HEK293 (cell line): ENCODE measurements at regions not wholly inside any gene's neighbourhood (a gene's known extent, or its start where the extent isn't known, plus 50 kb on each side); places are given as distances from the start of the nearest gene placed in this dataset.

Experiments used
- CTCF ChIA-PET: fragments of 350-600 bp; formaldehyde crosslinking; extraction: SDS; loops from one replicate; lab custom pipeline; 2021; ENCODE audit warnings: antibody characterized with exemption; lab: Yijun Ruan, JAX
- POLR2A ChIA-PET: fragments of 300-600 bp; formaldehyde crosslinking; extraction: SDS; loops from one replicate; lab custom pipeline; 2020; ENCODE audit warnings: antibody characterized with exemption, inconsistent platforms; lab: Yijun Ruan, JAX
- H3K27ac ChIP-seq: fragments of 200-500 bp; sonication (Bioruptor generic); 2 replicates; pipeline ENCODE4 v1.5.1; 2014; ENCODE audit warnings: low read depth, low read length, control low read depth, inconsistent platforms; ENCODE audit errors: extremely low read depth
- H3K36me3 ChIP-seq, 2 experiments: fragments of 200-500 bp in 1 of 2; sonication (Bioruptor generic) in 1 of 2; 1 replicate in 1 of 2; 2 replicates in 1 of 2; pipeline ENCODE4 v1.5.1; 2014 to 2017; ENCODE audit warnings: inconsistent platforms in 2 of 2, low read length in 2 of 2; ENCODE audit not compliant: control insufficient read depth in 2 of 2, insufficient read depth in 1 of 2
- H3K4me1 ChIP-seq: fragments of 200-500 bp; sonication (Bioruptor generic); 2 replicates; pipeline ENCODE4 v1.5.1; 2014; ENCODE audit warnings: mild to moderate bottlenecking, low read length, inconsistent platforms; ENCODE audit not compliant: control insufficient read depth, insufficient read depth
- H3K4me3 ChIP-seq: 2 replicates; pipeline ENCODE4 v1.5.1; 2011; ENCODE audit warnings: low read depth, mild to moderate bottlenecking, control low read depth, low read length, moderate library complexity
- H3K9me3 ChIP-seq: fragments of 200-500 bp; sonication (Bioruptor generic); 2 replicates; pipeline ENCODE4 v1.5.1; 2014; ENCODE audit warnings: low read depth, low read length, inconsistent platforms; ENCODE audit not compliant: control insufficient read depth, insufficient read depth
- ATF2 ChIP-seq: fragments of 450-650 bp; formaldehyde crosslinking; IDR thresholded peaks from 2 replicates; pipeline ENCODE4 v1.5.1; 2016; ENCODE audit warnings: missing biosample characterization, missing genetic modification characterization, low read depth
- BCL11A ChIP-seq: fragments of 450-650 bp; formaldehyde crosslinking; IDR thresholded peaks from 2 replicates; pipeline ENCODE4 v1.5.1; 2016; ENCODE audit warnings: low read depth, missing biosample characterization, missing genetic modification characterization
- HIC1 ChIP-seq: fragments of 450-650 bp; formaldehyde crosslinking; IDR thresholded peaks from 2 replicates; pipeline ENCODE4 v1.5.1; 2016; ENCODE audit warnings: missing biosample characterization, missing genetic modification characterization
- KLF9 ChIP-seq: fragments of 450-650 bp; formaldehyde crosslinking; IDR thresholded peaks from 2 replicates; pipeline ENCODE4 v1.5.1; 2016; ENCODE audit warnings: missing biosample characterization, missing genetic modification characterization, low read depth
- OVOL3 ChIP-seq: fragments of 450-650 bp; formaldehyde crosslinking; IDR thresholded peaks from 2 replicates; pipeline ENCODE4 v1.5.1; 2016; ENCODE audit warnings: missing biosample characterization, missing genetic modification characterization
- PRDM10 ChIP-seq: fragments of 450-650 bp; formaldehyde crosslinking; IDR thresholded peaks from 2 replicates; pipeline ENCODE4 v1.5.1; 2016; ENCODE audit warnings: missing biosample characterization, missing genetic modification characterization
- RBAK ChIP-seq: fragments of 450-650 bp; formaldehyde crosslinking; IDR thresholded peaks from 2 replicates; pipeline ENCODE4 v1.5.1; 2016; ENCODE audit warnings: missing biosample characterization, missing genetic modification characterization
- SCRT2 ChIP-seq: fragments of 450-650 bp; formaldehyde crosslinking; IDR thresholded peaks from 2 replicates; pipeline ENCODE4 v1.5.1; 2016; ENCODE audit warnings: missing biosample characterization, missing genetic modification characterization
- SP7 ChIP-seq: fragments of 450-650 bp; formaldehyde crosslinking; IDR thresholded peaks from 2 replicates; pipeline ENCODE4 v1.5.1; 2016; ENCODE audit warnings: missing biosample characterization, missing genetic modification characterization
- ZBTB1 ChIP-seq: fragments of 450-650 bp; formaldehyde crosslinking; IDR thresholded peaks from 2 replicates; pipeline ENCODE4 v1.5.1; 2016; ENCODE audit warnings: missing biosample characterization, missing genetic modification characterization
- ZBTB21 ChIP-seq: fragments of 450-650 bp; formaldehyde crosslinking; IDR thresholded peaks from 2 replicates; pipeline ENCODE4 v1.5.1; 2017; ENCODE audit warnings: missing biosample characterization, missing genetic modification characterization
- ZBTB7A ChIP-seq: fragments of 450-650 bp; formaldehyde crosslinking; IDR thresholded peaks from 2 replicates; pipeline ENCODE4 v1.5.1; 2016; ENCODE audit warnings: low read depth, missing biosample characterization, missing genetic modification characterization
- ZFP69B ChIP-seq: fragments of 450-650 bp; formaldehyde crosslinking; IDR thresholded peaks from 2 replicates; pipeline ENCODE4 v1.5.1; 2016; ENCODE audit warnings: missing biosample characterization, missing genetic modification characterization
- ZNF184 ChIP-seq: fragments of 450-650 bp; IDR thresholded peaks from 2 replicates; pipeline ENCODE4 v1.5.1; 2018; ENCODE audit warnings: missing biosample characterization, mild to moderate bottlenecking, missing genetic modification characterization
- ZNF324 ChIP-seq: fragments of 450-650 bp; formaldehyde crosslinking; IDR thresholded peaks from 2 replicates; pipeline ENCODE4 v1.5.1; 2016; ENCODE audit warnings: missing biosample characterization, missing genetic modification characterization
- ZNF366 ChIP-seq: fragments of 450-650 bp; formaldehyde crosslinking; conservative IDR thresholded peaks from 2 replicates; pipeline ENCODE4 v1.5.1; 2016; ENCODE audit warnings: missing biosample characterization, missing genetic modification characterization
- ZNF558 ChIP-seq: fragments of 450-650 bp; formaldehyde crosslinking; IDR thresholded peaks from 2 replicates; pipeline ENCODE4 v1.5.1; 2016; ENCODE audit warnings: missing biosample characterization, missing genetic modification characterization
- ZNF629 ChIP-seq: fragments of 450-650 bp; formaldehyde crosslinking; IDR thresholded peaks from 2 replicates; pipeline ENCODE4 v1.5.1; 2017; ENCODE audit warnings: missing biosample characterization, missing genetic modification characterization
- ZNF660 ChIP-seq: fragments of 450-650 bp; IDR thresholded peaks from 2 replicates; pipeline ENCODE4 v1.5.1; 2018; ENCODE audit warnings: missing biosample characterization, mild to moderate bottlenecking, missing genetic modification characterization
- ZNF692 ChIP-seq: fragments of 450-650 bp; formaldehyde crosslinking; IDR thresholded peaks from 2 replicates; pipeline ENCODE4 v1.5.1; 2016; ENCODE audit warnings: missing biosample characterization, missing genetic modification characterization
- TF ChIP-seq, protein P1 (sequence below): fragments of 450-650 bp; formaldehyde crosslinking; IDR thresholded peaks from 2 replicates; pipeline ENCODE4 v1.5.1; 2016; ENCODE audit warnings: missing biosample characterization, missing genetic modification characterization
- TF ChIP-seq, protein P2 (sequence below): fragments of 450-650 bp; formaldehyde crosslinking; IDR thresholded peaks from 2 replicates; pipeline ENCODE4 v1.5.1; 2017; ENCODE audit warnings: missing biosample characterization, missing genetic modification characterization

- TF ChIP-seq, protein P1, sequence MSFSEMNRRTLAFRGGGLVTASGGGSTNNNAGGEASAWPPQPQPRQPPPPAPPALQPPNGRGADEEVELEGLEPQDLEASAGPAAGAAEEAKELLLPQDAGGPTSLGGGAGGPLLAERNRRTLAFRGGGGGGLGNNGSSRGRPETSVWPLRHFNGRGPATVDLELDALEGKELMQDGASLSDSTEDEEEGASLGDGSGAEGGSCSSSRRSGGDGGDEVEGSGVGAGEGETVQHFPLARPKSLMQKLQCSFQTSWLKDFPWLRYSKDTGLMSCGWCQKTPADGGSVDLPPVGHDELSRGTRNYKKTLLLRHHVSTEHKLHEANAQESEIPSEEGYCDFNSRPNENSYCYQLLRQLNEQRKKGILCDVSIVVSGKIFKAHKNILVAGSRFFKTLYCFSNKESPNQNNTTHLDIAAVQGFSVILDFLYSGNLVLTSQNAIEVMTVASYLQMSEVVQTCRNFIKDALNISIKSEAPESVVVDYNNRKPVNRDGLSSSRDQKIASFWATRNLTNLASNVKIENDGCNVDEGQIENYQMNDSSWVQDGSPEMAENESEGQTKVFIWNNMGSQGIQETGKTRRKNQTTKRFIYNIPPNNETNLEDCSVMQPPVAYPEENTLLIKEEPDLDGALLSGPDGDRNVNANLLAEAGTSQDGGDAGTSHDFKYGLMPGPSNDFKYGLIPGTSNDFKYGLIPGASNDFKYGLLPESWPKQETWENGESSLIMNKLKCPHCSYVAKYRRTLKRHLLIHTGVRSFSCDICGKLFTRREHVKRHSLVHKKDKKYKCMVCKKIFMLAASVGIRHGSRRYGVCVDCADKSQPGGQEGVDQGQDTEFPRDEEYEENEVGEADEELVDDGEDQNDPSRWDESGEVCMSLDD (tag by site-specific recombination), result no peak
- no peak for TF ChIP-seq ZNF184
Observed at GRCh38 chr7:131932271-131932670, 375.8 kb upstream of the PODXL start (continued).

- Histone ChIP-seq H3K36me3 (no peaks in the 10 kb centered on the region), H3K27ac (no peak overlapping the region), H3K4me1 (no peaks in the 10 kb centered on the region; the same call in 1 of the 2 replicates), H3K9me3 (no peaks in the 10 kb centered on the region), H3K4me3 (no peak overlapping the region)
- ChIA-PET POLR2A (interaction anchor here (0.7 kb wide), 1 partner anchor 13 kb away, joined by 3 read pairs; no protein-coding TSS in a partner anchor), CTCF (interaction anchor here (0.7 to 1.7 kb wide), 2 partner anchors 14 to 34 kb away, joined by 3 to 6 read pairs; no protein-coding TSS in a partner anchor)
- TF ChIP-seq RBAK (tag by site-specific recombination), result no peak
- no peak for TF ChIP-seq OVOL3 (tag by site-specific recombination)
- TF ChIP-seq ATF2 (tag by site-specific recombination), result 0 out of 2 replicates have a peak, but pooled peaks have one; percentile 30
- TF ChIP-seq BCL11A, result no peak
- no peak for TF ChIP-seq ZBTB1 (tag by site-specific recombination)
- TF ChIP-seq HIC1 (tag by site-specific recombination), result peak; percentile 25; the same call in 1 of the 2 replicates
- TF ChIP-seq ZBTB7A (tag by site-specific recombination), result no peak
- TF ChIP-seq SCRT2 (tag by site-specific recombination), result peak; percentile 28; the same call in 1 of the 2 replicates
- 0 out of 2 replicates have a peak, but pooled peaks have one; percentile 15 for TF ChIP-seq SP7 (tag by site-specific recombination)
- peak; percentile 74 for TF ChIP-seq ZNF660 (tag by site-specific recombination)
- peak; percentile 60; the same call in 1 of the 2 replicates for TF ChIP-seq ZNF558
- no peak for TF ChIP-seq KLF9 (tag by site-specific recombination)
- no peak; the same call in 1 of the 2 replicates for TF ChIP-seq ZNF324 (tag by site-specific recombination)
- TF ChIP-seq ZBTB21 (tag by site-specific recombination), result peak; percentile 65
- peak; percentile 30; the same call in 1 of the 2 replicates for TF ChIP-seq PRDM10 (tag by site-specific recombination)
- TF ChIP-seq, protein P2, sequence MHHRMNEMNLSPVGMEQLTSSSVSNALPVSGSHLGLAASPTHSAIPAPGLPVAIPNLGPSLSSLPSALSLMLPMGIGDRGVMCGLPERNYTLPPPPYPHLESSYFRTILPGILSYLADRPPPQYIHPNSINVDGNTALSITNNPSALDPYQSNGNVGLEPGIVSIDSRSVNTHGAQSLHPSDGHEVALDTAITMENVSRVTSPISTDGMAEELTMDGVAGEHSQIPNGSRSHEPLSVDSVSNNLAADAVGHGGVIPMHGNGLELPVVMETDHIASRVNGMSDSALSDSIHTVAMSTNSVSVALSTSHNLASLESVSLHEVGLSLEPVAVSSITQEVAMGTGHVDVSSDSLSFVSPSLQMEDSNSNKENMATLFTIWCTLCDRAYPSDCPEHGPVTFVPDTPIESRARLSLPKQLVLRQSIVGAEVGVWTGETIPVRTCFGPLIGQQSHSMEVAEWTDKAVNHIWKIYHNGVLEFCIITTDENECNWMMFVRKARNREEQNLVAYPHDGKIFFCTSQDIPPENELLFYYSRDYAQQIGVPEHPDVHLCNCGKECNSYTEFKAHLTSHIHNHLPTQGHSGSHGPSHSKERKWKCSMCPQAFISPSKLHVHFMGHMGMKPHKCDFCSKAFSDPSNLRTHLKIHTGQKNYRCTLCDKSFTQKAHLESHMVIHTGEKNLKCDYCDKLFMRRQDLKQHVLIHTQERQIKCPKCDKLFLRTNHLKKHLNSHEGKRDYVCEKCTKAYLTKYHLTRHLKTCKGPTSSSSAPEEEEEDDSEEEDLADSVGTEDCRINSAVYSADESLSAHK, result no peak
- peak; percentile 58 for TF ChIP-seq ZNF692
- TF ChIP-seq ZNF366, result peak; percentile 40; the same call in 1 of the 2 replicates
- 0 out of 2 replicates have a peak, but pooled peaks have one; percentile 14 for TF ChIP-seq ZFP69B (tag by site-specific recombination)
- TF ChIP-seq ZNF184, result 0 out of 2 replicates have a peak, but pooled peaks have one; percentile 29
- TF ChIP-seq ZNF629, result peak; percentile 76
Observed at GRCh38 chr7:131931370-131931769, 374.9 kb upstream of the PODXL start.
